ENCODE measurements at regions not wholly inside any gene's neighbourhood (a gene's known extent, or its start where the extent isn't known, plus 50 kb on each side); places are given as distances from the start of the nearest gene placed in this dataset.

GRCh38 chr18:45137087-45137419, 456.4 kb downstream of the SETBP1 start:
- H3K27ac ChIP-seq: no peak overlapping the region
- ChIA-PET POLR2A (ENCODE audit: low non-redundant PET) (no interaction called here), CTCF (interaction anchor here (0.7 kb wide), 1 partner anchor 73 kb away, joined by 3 read pairs; no protein-coding TSS in a partner anchor)
- no peak for TF ChIP-seq CTCF (conservative IDR thresholded peaks at IDR 0.05; ENCODE audit: low read depth)
- DNase-seq (ENCODE audit: low spot score): no peak

- no peak for DNase-seq (ENCODE audit: low spot score)
- no peak for TF ChIP-seq CTCF (conservative IDR thresholded peaks at IDR 0.05; ENCODE audit: low read depth)
- ChIA-PET CTCF (no interaction called here), POLR2A (ENCODE audit: low non-redundant PET) (no interaction called here)
- H3K27ac ChIP-seq: no peak overlapping the region
Observed at GRCh38 chr18:45139478-45139877, 458.8 kb downstream of the SETBP1 start.

- no peak for DNase-seq (ENCODE audit: low spot score)
- TF ChIP-seq CTCF (conservative IDR thresholded peaks at IDR 0.05; ENCODE audit: low read depth): no peak
- H3K27ac ChIP-seq: no peak overlapping the region
- POLR2A ChIA-PET (ENCODE audit: low non-redundant PET): no interaction called here
- CTCF ChIA-PET: no interaction called here
Observed at GRCh38 chr18:45142868-45143267, 462.2 kb downstream of the SETBP1 start.

- no peak overlapping the region for H3K27ac ChIP-seq
- no peak for TF ChIP-seq CTCF (conservative IDR thresholded peaks at IDR 0.05; ENCODE audit: low read depth)
- DNase-seq (ENCODE audit: low spot score): no peak
- POLR2A ChIA-PET (ENCODE audit: low non-redundant PET): no interaction called here
- CTCF ChIA-PET: no interaction called here
Observed at GRCh38 chr18:45149712-45150111, 465.6 kb upstream of the SLC14A2 start.

- no peak for DNase-seq (ENCODE audit: low spot score)
- ChIA-PET CTCF (interaction anchor here (0.6 kb wide), 1 partner anchor 547 kb away, joined by 3 read pairs; no protein-coding TSS in a partner anchor), POLR2A (ENCODE audit: low non-redundant PET) (no interaction called here)
- H3K27ac ChIP-seq: no peak overlapping the region
- no peak for TF ChIP-seq CTCF (conservative IDR thresholded peaks at IDR 0.05; ENCODE audit: low read depth)
Observed at GRCh38 chr18:45151645-45152044, 463.6 kb upstream of the SLC14A2 start.

DNA sequence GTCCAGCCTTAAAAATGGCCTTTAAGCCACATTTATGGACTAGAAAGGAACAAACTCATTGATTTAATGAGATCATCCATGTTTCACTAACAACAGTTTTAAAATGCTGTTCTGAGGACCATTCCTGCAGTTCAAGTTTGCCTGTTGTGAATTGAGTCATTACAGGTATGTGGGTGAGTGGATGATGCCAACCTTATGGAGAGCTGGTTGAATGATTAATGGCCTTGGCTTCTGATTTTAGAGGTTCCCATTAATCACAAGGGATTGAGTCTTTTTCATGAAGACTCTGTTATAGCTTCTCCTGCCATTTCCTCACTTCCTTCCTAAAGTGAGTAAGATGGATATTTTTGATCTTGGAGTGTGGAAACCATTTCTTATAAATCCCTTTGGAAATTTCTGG, 459.8 kb upstream of the SLC14A2 start:
- no peak overlapping the region for H3K27ac ChIP-seq
- peak; percentile 26 for DNase-seq (ENCODE audit: low spot score)
- TF ChIP-seq CTCF (conservative IDR thresholded peaks at IDR 0.05; ENCODE audit: low read depth): no peak
- ChIA-PET POLR2A (ENCODE audit: low non-redundant PET) (no interaction called here), CTCF (no interaction called here)

GRCh38 chr18:45156946-45157345, 458.3 kb upstream of the SLC14A2 start:
- no peak overlapping the region for H3K27ac ChIP-seq
- TF ChIP-seq CTCF (conservative IDR thresholded peaks at IDR 0.05; ENCODE audit: low read depth): no peak
- DNase-seq (ENCODE audit: low spot score): no peak
- POLR2A ChIA-PET (ENCODE audit: low non-redundant PET): no interaction called here
- CTCF ChIA-PET: no interaction called here
